ENCODE measurements at regions not wholly inside any gene's neighbourhood (a gene's known extent, or its start where the extent isn't known, plus 50 kb on each side); places are given as distances from the start of the nearest gene placed in this dataset.
A peak's percentile ranks its signal among the peaks of the same experiment; 100 is the strongest.

- 98% methylated on average over 3 of the region's 3 CpGs; no CpG with 5 or more reads in 1 of the 2 experiments for WGBS, 2 experiments (ENCODE audit: extremely low coverage in 1 of 2, insufficient coverage in 1 of 2, insufficient read length in 1 of 2, insufficient replicate concordance in 2 of 2, low coverage in 1 of 2, low lambda C conversion rate in 2 of 2, missing lambda C conversion rate in 1 of 2)
- Histone ChIP-seq H3K27ac (ENCODE audit: low read depth, low read length) (no peak overlapping the region), H3K4me3 (ENCODE audit: extremely low read depth in 1 of 4, insufficient read depth in 2 of 4, low read depth in 3 of 4, low read length in 4 of 4) (no peak overlapping the region), H4K91ac (replicated peaks; ENCODE audit: insufficient read length, low read length) (no peak overlapping the region), H3K4me1 (replicated peaks in 1 of 4; ENCODE audit: control insufficient read depth in 3 of 4, insufficient read depth in 4 of 4, low read length in 3 of 4) (no peaks in the 10 kb centered on the region), H3K14ac (ENCODE audit: insufficient read length) (peak overlapping the region; percentile 72), H3K9ac (replicated peaks in 1 of 4; ENCODE audit: extremely low read depth in 1 of 4, low read depth in 3 of 4, low read length in 3 of 4) (no peak overlapping the region), H3K4me2 (ENCODE audit: insufficient read depth in 1 of 2, low read depth in 2 of 2, low read length in 2 of 2) (no peak overlapping the region), H4K5ac (ENCODE audit: insufficient read length, low read depth, low read length) (no peak overlapping the region), H3K79me1 (ENCODE audit: low read depth, low read length) (no peaks in the 10 kb centered on the region), H3K18ac (ENCODE audit: extremely low read depth, low read length) (no peak overlapping the region), H3K79me2 (ENCODE audit: control insufficient read depth in 1 of 2, insufficient read depth in 2 of 2, low read length in 2 of 2) (no peaks in the 10 kb centered on the region), H4K20me1 (replicated peaks in 1 of 2; ENCODE audit: control insufficient read depth in 1 of 2, insufficient read depth in 2 of 2, low read length in 2 of 2) (no peaks in the 10 kb centered on the region), H3K4ac (replicated peaks; ENCODE audit: insufficient read length, low read depth, low read length) (no peak overlapping the region), H3K23ac (ENCODE audit: insufficient read length) (no peak overlapping the region), H2BK20ac (ENCODE audit: low read length) (no peak overlapping the region), H2BK120ac (replicated peaks; ENCODE audit: low read depth, low read length) (no peak overlapping the region), H3K23me2 (ENCODE audit: low read depth, low read length) (no peaks in the 10 kb centered on the region), H3K27me3 (replicated peaks in 1 of 4; ENCODE audit: control insufficient read depth in 3 of 4, extremely low read depth in 1 of 4, insufficient read depth in 3 of 4, low read length in 3 of 4) (no peaks in the 10 kb centered on the region), H2BK12ac (ENCODE audit: low read depth, low read length) (peak overlapping the region; percentile 71; the same call in 1 of the 2 replicates), H4K8ac (ENCODE audit: extremely low read depth, insufficient read depth, low read length) (no peak overlapping the region), H2AFZ (ENCODE audit: low read length) (0 out of 2 replicates have a peak overlapping the region, but pooled peaks have one; percentile 23), H2AK5ac (ENCODE audit: low read depth, low read length) (no peak overlapping the region), H3K9me3 (ENCODE audit: insufficient read depth in 2 of 2, low read depth in 1 of 2, low read length in 1 of 2) (no peaks in the 10 kb centered on the region), H2BK15ac (ENCODE audit: low read length) (no peak overlapping the region), H3K56ac (replicated peaks; ENCODE audit: insufficient read length, low read depth, low read length) (no peak overlapping the region), H3K36me3 (ENCODE audit: control insufficient read depth in 2 of 4, insufficient read depth in 4 of 4, low read length in 3 of 4) (no peaks in the 10 kb centered on the region), H2BK5ac (ENCODE audit: low read depth, low read length) (no peak overlapping the region)
- FAIRE-seq (no peak), DNase-seq (ENCODE audit: low read depth in 1 of 2, low spot score in 2 of 2) (no peak)
- TF ChIP-seq RBBP5 (IDR thresholded peaks at IDR 0.05; ENCODE audit: borderline replicate concordance, low read depth, low read length): no peak
- TF ChIP-seq GABPA (IDR thresholded peaks at IDR 0.05; ENCODE audit: borderline replicate concordance, insufficient read depth, low read length): no peak
- TF ChIP-seq ATF2 (IDR thresholded peaks at IDR 0.05; ENCODE audit: low read length): no peak
- TF ChIP-seq POLR2A (IDR thresholded peaks at IDR 0.05; ENCODE audit: control extremely low read depth in 1 of 2, low read depth in 2 of 2, low read length in 2 of 2): no peak
- TF ChIP-seq MAFK (IDR thresholded peaks at IDR 0.05; ENCODE audit: low read depth, low read length): no peak
- no peak for TF ChIP-seq USF2 (IDR thresholded peaks at IDR 0.05; ENCODE audit: low read length)
- no peak for TF ChIP-seq PHF8 (conservative IDR thresholded peaks at IDR 0.05; ENCODE audit: low read depth, low read length)
- no peak for TF ChIP-seq CHD1 (IDR thresholded peaks at IDR 0.05; ENCODE audit: low read depth, low read length)
- no peak for TF ChIP-seq RXRA (IDR thresholded peaks at IDR 0.05; ENCODE audit: insufficient read depth, low read depth, low read length)
- TF ChIP-seq KDM4A (IDR thresholded peaks at IDR 0.05; ENCODE audit: low read depth, low read length, severe bottlenecking): no peak
- CTCF ChIA-PET (ENCODE audit: partially characterized antibody): no interaction called here
- POLR2A ChIA-PET (ENCODE audit: partially characterized antibody): no interaction called here
Observed at GRCh38 chr12:18923721-18924120, 185.8 kb downstream of the CAPZA3 start.

Data from H1 (cell line).